Stomach (tissue), 4 donors: ENCODE measurements at regions not wholly inside any gene's neighbourhood (a gene's known extent, or its start where the extent isn't known, plus 50 kb on each side); places are given as distances from the start of the nearest gene placed in this dataset.

Experiments used
- EP300 ChIP-seq: sonication (generic); formaldehyde crosslinking; IDR thresholded peaks from one replicate; pipeline ENCODE4 v1.6.1; 2017; ENCODE audit warnings: antibody characterized with exemption
- POLR2A ChIP-seq, 4 donors: fragments of 450-650 bp; IDR thresholded peaks; one replicate each; pipeline ENCODE4 v1.6.1; 2016; ENCODE audit warnings: antibody characterized with exemption in 4 of 4, control low read depth in 2 of 4, mild to moderate bottlenecking in 1 of 4, moderate library complexity in 1 of 4
- POLR2AphosphoS5 ChIP-seq, 3 donors: sonication (generic); formaldehyde crosslinking; IDR thresholded peaks; one replicate each; pipeline ENCODE4 v1.6.1; 2016; ENCODE audit warnings: antibody characterized with exemption in 3 of 3
- TF ChIP-seq, protein P1 (sequence below), 7 experiments: fragments of 450-650 bp in 4 of 7; fragments of 200-600 bp in 3 of 7; sonication (generic) in 3 of 7; IDR thresholded peaks; one replicate each; pipeline ENCODE4 v1.5.1; 2016 to 2019; ENCODE audit warnings: antibody characterized with exemption in 7 of 7, control low read depth in 2 of 7, mild to moderate bottlenecking in 1 of 7

DNA sequence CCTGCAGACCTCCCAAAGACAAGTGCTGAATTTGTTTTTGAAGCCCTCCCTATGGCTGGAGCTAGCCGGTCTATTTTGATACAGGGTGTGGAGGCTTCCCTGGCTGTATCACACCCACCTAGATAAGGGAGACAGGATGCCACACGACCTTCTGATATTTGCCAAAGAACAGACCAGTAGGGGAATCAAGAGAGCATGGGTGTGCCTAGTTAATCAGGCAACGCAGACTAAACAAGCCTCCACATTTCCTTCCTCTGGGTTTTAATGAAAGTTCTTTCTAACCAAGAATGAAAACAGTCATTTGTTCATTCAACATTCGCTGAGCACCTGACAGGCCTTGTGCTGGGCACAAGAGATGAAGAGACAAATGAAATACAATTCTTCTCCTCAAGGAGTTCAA, 446.8 kb downstream of the PLPP3 start:
- TF ChIP-seq, protein P1, sequence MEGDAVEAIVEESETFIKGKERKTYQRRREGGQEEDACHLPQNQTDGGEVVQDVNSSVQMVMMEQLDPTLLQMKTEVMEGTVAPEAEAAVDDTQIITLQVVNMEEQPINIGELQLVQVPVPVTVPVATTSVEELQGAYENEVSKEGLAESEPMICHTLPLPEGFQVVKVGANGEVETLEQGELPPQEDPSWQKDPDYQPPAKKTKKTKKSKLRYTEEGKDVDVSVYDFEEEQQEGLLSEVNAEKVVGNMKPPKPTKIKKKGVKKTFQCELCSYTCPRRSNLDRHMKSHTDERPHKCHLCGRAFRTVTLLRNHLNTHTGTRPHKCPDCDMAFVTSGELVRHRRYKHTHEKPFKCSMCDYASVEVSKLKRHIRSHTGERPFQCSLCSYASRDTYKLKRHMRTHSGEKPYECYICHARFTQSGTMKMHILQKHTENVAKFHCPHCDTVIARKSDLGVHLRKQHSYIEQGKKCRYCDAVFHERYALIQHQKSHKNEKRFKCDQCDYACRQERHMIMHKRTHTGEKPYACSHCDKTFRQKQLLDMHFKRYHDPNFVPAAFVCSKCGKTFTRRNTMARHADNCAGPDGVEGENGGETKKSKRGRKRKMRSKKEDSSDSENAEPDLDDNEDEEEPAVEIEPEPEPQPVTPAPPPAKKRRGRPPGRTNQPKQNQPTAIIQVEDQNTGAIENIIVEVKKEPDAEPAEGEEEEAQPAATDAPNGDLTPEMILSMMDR (IDR thresholded peaks at IDR 0.05) = no peak
- no peak for TF ChIP-seq POLR2AphosphoS5 (IDR thresholded peaks at IDR 0.05)
- no peak for TF ChIP-seq POLR2A (IDR thresholded peaks at IDR 0.05)
- TF ChIP-seq EP300 = no peak
